ENCODE measurements at regions not wholly inside any gene's neighbourhood (a gene's known extent, or its start where the extent isn't known, plus 50 kb on each side); places are given as distances from the start of the nearest gene placed in this dataset.

- no peaks in the 10 kb centered on the region for H3K9me2 ChIP-seq (ENCODE audit: insufficient read depth, low read length)
Observed at GRCh38 chr2:107553539-107553938, 273.2 kb upstream of the RGPD4 start.

GRCh38 chr2:107556038-107556627 is 270.6 kb upstream of the RGPD4 start:
- Histone ChIP-seq H3K27ac (ENCODE audit: low read length) (no peak overlapping the region), H3K27me3 (ENCODE audit: insufficient read depth, low read depth, low read length) (no peaks in the 10 kb centered on the region), H3F3A (ENCODE audit: insufficient read depth, low read length, poor library complexity, severe bottlenecking) (no peaks in the 10 kb centered on the region), H4K20me1 (ENCODE audit: insufficient read depth) (no peaks in the 10 kb centered on the region), H3K9me2 (ENCODE audit: insufficient read depth, low read length) (no peaks in the 10 kb centered on the region), H3K36me3 (ENCODE audit: insufficient read depth, low read length) (no peaks in the 10 kb centered on the region), H2AFZ (ENCODE audit: low read depth, low read length) (no peak overlapping the region), H3K9me3 (ENCODE audit: low read length) (no peaks in the 10 kb centered on the region), H3K4me3 (ENCODE audit: low read length) (no peak overlapping the region), H3K9ac (ENCODE audit: low read length) (no peak overlapping the region), H3K4me2 (ENCODE audit: low read length) (no peak overlapping the region), H3K79me2 (replicated peaks; ENCODE audit: insufficient read depth, low read length) (no peaks in the 10 kb centered on the region)
- no peak for TF ChIP-seq EP300 (conservative IDR thresholded peaks at IDR 0.05; ENCODE audit: poor library complexity, severe bottlenecking)
- no peak for TF ChIP-seq EZH2 (IDR thresholded peaks at IDR 0.05; ENCODE audit: borderline replicate concordance, insufficient read depth, low read length, poor library complexity, severe bottlenecking)
- TF ChIP-seq MXI1 (conservative IDR thresholded peaks at IDR 0.05; ENCODE audit: poor library complexity, severe bottlenecking): no peak
- TF ChIP-seq POLR2AphosphoS5 (IDR thresholded peaks at IDR 0.05): no peak
- no peak for TF ChIP-seq SMC3 (conservative IDR thresholded peaks at IDR 0.05; ENCODE audit: poor library complexity)
- no peak for TF ChIP-seq CTCF (IDR thresholded peaks at IDR 0.05; ENCODE audit: poor library complexity, severe bottlenecking)
- no peak for TF ChIP-seq REST (IDR thresholded peaks at IDR 0.05; ENCODE audit: borderline replicate concordance)
- TF ChIP-seq RAD21 (conservative IDR thresholded peaks at IDR 0.05): no peak
- TF ChIP-seq TAF1 (IDR thresholded peaks at IDR 0.05; ENCODE audit: low read depth): no peak

More at GRCh38 chr2:107553539-107553938, 273.2 kb upstream of the RGPD4 start:
- no peaks in the 10 kb centered on the region for H4K20me1 ChIP-seq (ENCODE audit: insufficient read depth)
- no peaks in the 10 kb centered on the region for H3K27me3 ChIP-seq (ENCODE audit: insufficient read depth, low read depth, low read length)
- no peaks in the 10 kb centered on the region for H3K79me2 ChIP-seq (replicated peaks; ENCODE audit: insufficient read depth, low read length)
- H3K27ac ChIP-seq (ENCODE audit: low read length): no peak overlapping the region
- H3K9ac ChIP-seq (ENCODE audit: low read length): no peak overlapping the region
- H3K9me3 ChIP-seq (ENCODE audit: low read length): no peaks in the 10 kb centered on the region
- no peaks in the 10 kb centered on the region for H3K36me3 ChIP-seq (ENCODE audit: insufficient read depth, low read length)
- no peak overlapping the region for H3K4me3 ChIP-seq (ENCODE audit: low read length)
- no peak for TF ChIP-seq SMC3 (conservative IDR thresholded peaks at IDR 0.05; ENCODE audit: poor library complexity)
- no peak for TF ChIP-seq EZH2 (IDR thresholded peaks at IDR 0.05; ENCODE audit: borderline replicate concordance, insufficient read depth, low read length, poor library complexity, severe bottlenecking)
- no peak for TF ChIP-seq REST (IDR thresholded peaks at IDR 0.05; ENCODE audit: borderline replicate concordance)
- peak; percentile 79 for TF ChIP-seq POLR2AphosphoS5 (IDR thresholded peaks at IDR 0.05)
- peak; percentile 64 for TF ChIP-seq EP300 (conservative IDR thresholded peaks at IDR 0.05; ENCODE audit: poor library complexity, severe bottlenecking)
- H2AFZ ChIP-seq (ENCODE audit: low read depth, low read length): no peak overlapping the region
- H3K4me2 ChIP-seq (ENCODE audit: low read length): no peak overlapping the region
- H3F3A ChIP-seq (ENCODE audit: insufficient read depth, low read length, poor library complexity, severe bottlenecking): no peaks in the 10 kb centered on the region
